SH-SY5Y (cell line): ENCODE measurements at regions not wholly inside any gene's neighbourhood (a gene's known extent, or its start where the extent isn't known, plus 50 kb on each side); places are given as distances from the start of the nearest gene placed in this dataset.

ENCODE experiments used
- GATA2 ChIP-seq: IDR thresholded peaks from 2 replicates; pipeline ENCODE4 v1.6.1; 2011; ENCODE audit warnings: mild to moderate bottlenecking, low read depth, low read length
- GATA3 ChIP-seq: IDR thresholded peaks from 2 replicates; pipeline ENCODE4 v1.6.1; 2011; ENCODE audit warnings: low read depth, mild to moderate bottlenecking, low read length, moderate library complexity

DNA sequence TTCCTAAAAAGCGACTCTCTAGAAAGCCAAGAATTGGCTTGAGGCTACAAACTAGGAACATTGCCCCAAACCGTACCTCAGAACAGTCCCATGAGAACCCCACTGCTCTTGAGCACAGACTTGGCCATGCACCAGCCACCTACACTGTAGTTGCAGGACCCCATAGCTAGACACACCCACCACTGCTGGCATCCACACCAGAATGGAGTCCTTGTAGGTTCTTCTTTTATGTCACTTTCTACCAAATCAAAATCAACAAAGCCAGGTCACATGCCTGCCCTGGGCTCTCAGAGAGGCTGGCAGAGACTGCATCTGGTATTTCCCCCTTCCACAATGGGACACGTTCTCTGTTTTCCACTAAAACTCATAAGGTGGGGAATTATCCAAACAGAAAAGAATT is 290.5 kb downstream of the SHOX2 start:
- no peak for TF ChIP-seq GATA2
- no peak for TF ChIP-seq GATA3
